Stimulated activated naive CD8-positive, alpha-beta T cell treated with anti-CD3 and anti-CD28 coated beads, Interleukin-15, amount 100 ng/mL, for 72 hours (primary cell): ENCODE measurements at regions not wholly inside any gene's neighbourhood (a gene's known extent, or its start where the extent isn't known, plus 50 kb on each side); places are given as distances from the start of the nearest gene placed in this dataset.

Experiments
- ATAC-seq: fragments of 150-1000 bp; cut with Tn5 transposase; 2 replicates; pipeline ENCODE4 v1.10.0; 2021; ENCODE audit warnings: mild to moderate bottlenecking, moderate library complexity
- DNase-seq, 2 donors: peaks; one replicate each; pipeline ENCODE4 v3.0.0; 2021 to 2022
- H3K27ac Mint-ChIP-seq, 2 donors: one replicate each; pipeline ENCODE4 v1.8.0; 2022; ENCODE audit warnings: mild to moderate bottlenecking in 2 of 2, mixed read lengths in 2 of 2, moderate library complexity in 2 of 2
- H3K27me3 Mint-ChIP-seq: one replicate; pipeline ENCODE4 v1.8.0; 2022; ENCODE audit warnings: mixed read lengths
- H3K4me1 Mint-ChIP-seq: one replicate; pipeline ENCODE4 v1.8.0; 2022; ENCODE audit warnings: mild to moderate bottlenecking, mixed read lengths
- H3K4me3 Mint-ChIP-seq, 2 donors: one replicate each; pipeline ENCODE4 v1.8.0; 2022; ENCODE audit warnings: mild to moderate bottlenecking in 2 of 2, mixed read lengths in 2 of 2, moderate library complexity in 1 of 2
- H3K9me3 Mint-ChIP-seq, 2 donors: one replicate each; pipeline ENCODE4 v1.8.0; 2022; ENCODE audit warnings: mixed read lengths in 2 of 2

DNA sequence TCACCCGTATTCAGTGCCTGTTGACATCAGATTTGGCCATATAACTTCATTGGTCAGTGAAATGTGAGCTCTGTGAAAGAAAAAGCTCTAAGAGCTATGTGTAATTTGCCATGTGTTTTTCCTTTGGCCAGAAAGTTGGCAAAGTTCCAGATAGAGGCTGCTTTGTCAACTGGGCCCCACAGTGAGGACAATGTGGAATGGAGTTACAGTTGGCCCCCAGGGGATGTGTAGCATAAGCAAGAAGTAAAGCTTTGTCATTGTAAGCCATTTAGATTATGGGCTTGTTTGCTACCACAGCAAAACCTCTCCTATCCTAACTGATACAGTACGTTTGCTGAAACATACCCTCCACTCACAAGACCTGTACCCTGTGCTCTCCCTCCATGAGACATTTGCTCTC, 119.1 kb upstream of the HABP2 start:
- Mint-ChIP-seq H3K4me3 (no peak overlapping the region), H3K27ac (no peak overlapping the region), H3K27me3 (peaks cover 10% of the 10 kb centered on the region), H3K4me1 (no peaks in the 10 kb centered on the region), H3K9me3 (peaks cover 0 to 16% of the 10 kb centered on the region in 2 donors)
- ATAC-seq = no peak
- no peak for DNase-seq

GRCh38 chr10:113434315-113434714, 118.5 kb upstream of the HABP2 start:
- peaks cover 10% of the 10 kb centered on the region for H3K27me3 Mint-ChIP-seq
- no peaks in the 10 kb centered on the region for H3K4me1 Mint-ChIP-seq
- peaks cover 0 to 16% of the 10 kb centered on the region in 2 donors for H3K9me3 Mint-ChIP-seq
- DNase-seq (no peak), ATAC-seq (no peak)
- H3K4me3 Mint-ChIP-seq = no peak overlapping the region
- no peak overlapping the region for H3K27ac Mint-ChIP-seq

- Mint-ChIP-seq H3K4me1 (no peaks in the 10 kb centered on the region), H3K27me3 (peaks cover 16% of the 10 kb centered on the region), H3K4me3 (no peak overlapping the region), H3K9me3 (peaks cover 0 to 16% of the 10 kb centered on the region in 2 donors), H3K27ac (no peak overlapping the region)
- no peak for DNase-seq
- no peak for ATAC-seq
Measured at GRCh38 chr10:113434950-113435349, 117.9 kb upstream of the HABP2 start.

DNA sequence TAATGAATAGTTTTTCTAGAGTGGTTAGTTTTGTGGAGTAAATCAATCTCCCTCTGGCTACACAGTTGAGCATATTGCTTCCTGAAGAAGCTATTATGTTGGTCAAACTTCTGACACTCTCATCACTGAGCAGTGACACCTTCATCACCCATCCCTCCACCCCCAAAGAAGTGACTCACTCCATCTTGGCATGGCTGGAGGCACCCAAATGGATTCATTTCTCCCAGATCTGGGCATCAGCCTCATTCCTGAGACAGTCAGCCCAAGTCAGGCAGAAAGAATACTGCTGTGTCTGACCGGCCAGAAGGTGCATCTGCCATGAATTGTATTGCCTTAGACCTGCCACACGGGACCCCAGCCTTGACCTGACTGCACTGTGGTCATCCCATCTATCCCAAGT, 117.0 kb upstream of the HABP2 start:
- ATAC-seq (no peak), DNase-seq (no peak)
- Mint-ChIP-seq H3K4me3 (no peak overlapping the region), H3K27me3 (peaks cover 16% of the 10 kb centered on the region), H3K4me1 (no peaks in the 10 kb centered on the region), H3K27ac (no peak overlapping the region), H3K9me3 (peaks cover 0 to 11% of the 10 kb centered on the region in 2 donors)

- H3K27me3 Mint-ChIP-seq = peaks cover 22% of the 10 kb centered on the region
- ATAC-seq (no peak), DNase-seq (no peak)
- peaks cover 0 to 9% of the 10 kb centered on the region in 2 donors for H3K9me3 Mint-ChIP-seq
- no peak overlapping the region for H3K27ac Mint-ChIP-seq
- H3K4me3 Mint-ChIP-seq = no peak overlapping the region
- H3K4me1 Mint-ChIP-seq = no peaks in the 10 kb centered on the region
Measured at GRCh38 chr10:113436851-113437250, 116.0 kb upstream of the HABP2 start.

DNA sequence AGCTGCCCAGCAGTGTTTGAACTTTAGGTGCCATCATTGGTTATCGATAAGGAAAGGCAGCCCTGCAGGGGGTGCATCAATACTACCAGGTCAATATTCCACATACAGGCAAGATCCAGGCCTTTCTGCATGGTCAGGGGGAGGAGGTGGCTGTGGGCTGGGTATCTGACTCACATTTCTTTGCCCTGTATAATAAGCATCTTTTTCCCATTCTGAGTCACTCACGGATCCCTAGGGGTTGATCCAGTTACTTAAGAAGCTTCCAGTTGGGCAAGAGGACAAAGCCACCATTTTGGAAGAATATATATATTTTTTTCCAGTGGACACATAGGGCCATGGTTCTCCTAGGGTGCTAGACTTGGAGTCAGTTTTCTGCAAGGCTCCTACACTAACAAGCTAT, 114.2 kb upstream of the HABP2 start:
- H3K27me3 Mint-ChIP-seq = peaks cover 24% of the 10 kb centered on the region
- no peak overlapping the region for H3K27ac Mint-ChIP-seq
- no peaks in the 10 kb centered on the region for H3K4me1 Mint-ChIP-seq
- H3K4me3 Mint-ChIP-seq = no peak overlapping the region
- H3K9me3 Mint-ChIP-seq = peaks cover 0 to 2% of the 10 kb centered on the region in 2 donors
- DNase-seq (no peak), ATAC-seq (no peak)

GRCh38 chr10:113441220-113441619, 111.6 kb upstream of the HABP2 start:
- H3K4me3 Mint-ChIP-seq = no peak overlapping the region
- DNase-seq (no peak), ATAC-seq (no peak)
- no peak overlapping the region for H3K27ac Mint-ChIP-seq
- no peaks in the 10 kb centered on the region for H3K4me1 Mint-ChIP-seq
- no peaks in the 10 kb centered on the region for H3K9me3 Mint-ChIP-seq
- H3K27me3 Mint-ChIP-seq = peaks cover 22% of the 10 kb centered on the region

DNA sequence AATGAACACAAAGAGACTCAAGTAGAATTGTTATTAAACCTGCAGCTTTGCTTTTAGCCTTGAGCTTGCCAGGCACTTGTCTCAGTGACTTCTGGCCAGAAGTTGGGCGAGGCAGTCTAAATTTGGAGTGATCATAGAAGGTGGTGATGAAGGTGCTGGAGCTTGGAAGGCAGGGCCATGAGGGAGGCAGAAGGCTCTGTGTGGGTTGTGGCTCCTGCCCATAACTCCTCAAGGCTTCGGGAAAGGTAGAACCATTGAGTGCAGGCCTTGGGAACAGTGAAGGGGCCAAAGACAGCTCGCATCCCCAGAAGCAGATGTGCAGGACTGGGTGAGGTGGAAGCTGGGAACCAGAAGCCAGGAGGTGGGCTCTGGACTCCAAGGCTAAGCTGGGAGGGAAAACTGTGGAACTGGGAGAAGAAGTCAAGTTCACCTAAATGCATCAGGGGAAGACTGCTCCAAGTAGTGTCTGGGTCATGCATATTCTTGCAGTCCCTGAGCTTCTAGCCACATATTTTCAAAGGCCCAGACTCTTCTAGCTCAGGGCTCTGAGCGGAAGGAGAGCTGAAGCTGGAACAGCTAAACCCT, 111.1 kb upstream of the HABP2 start:
- Mint-ChIP-seq H3K27me3 (peaks cover 16% of the 10 kb centered on the region), H3K27ac (no peak overlapping the region), H3K4me3 (no peak overlapping the region), H3K9me3 (no peaks in the 10 kb centered on the region), H3K4me1 (no peaks in the 10 kb centered on the region)
- ATAC-seq = no peak
- DNase-seq = no peak

GRCh38 chr10:113442336-113442735, 110.5 kb upstream of the HABP2 start:
- Mint-ChIP-seq H3K4me3 (no peak overlapping the region), H3K27ac (no peak overlapping the region), H3K27me3 (peaks cover 15% of the 10 kb centered on the region), H3K4me1 (no peaks in the 10 kb centered on the region), H3K9me3 (no peaks in the 10 kb centered on the region)
- DNase-seq (no peak), ATAC-seq (no peak)

- DNase-seq (no peak), ATAC-seq (no peak)
- no peaks in the 10 kb centered on the region for H3K9me3 Mint-ChIP-seq
- no peak overlapping the region for H3K4me3 Mint-ChIP-seq
- H3K4me1 Mint-ChIP-seq = no peaks in the 10 kb centered on the region
- no peak overlapping the region for H3K27ac Mint-ChIP-seq
- H3K27me3 Mint-ChIP-seq = peaks cover 15% of the 10 kb centered on the region
Measured at GRCh38 chr10:113443141-113443925, 109.5 kb upstream of the HABP2 start.

DNA sequence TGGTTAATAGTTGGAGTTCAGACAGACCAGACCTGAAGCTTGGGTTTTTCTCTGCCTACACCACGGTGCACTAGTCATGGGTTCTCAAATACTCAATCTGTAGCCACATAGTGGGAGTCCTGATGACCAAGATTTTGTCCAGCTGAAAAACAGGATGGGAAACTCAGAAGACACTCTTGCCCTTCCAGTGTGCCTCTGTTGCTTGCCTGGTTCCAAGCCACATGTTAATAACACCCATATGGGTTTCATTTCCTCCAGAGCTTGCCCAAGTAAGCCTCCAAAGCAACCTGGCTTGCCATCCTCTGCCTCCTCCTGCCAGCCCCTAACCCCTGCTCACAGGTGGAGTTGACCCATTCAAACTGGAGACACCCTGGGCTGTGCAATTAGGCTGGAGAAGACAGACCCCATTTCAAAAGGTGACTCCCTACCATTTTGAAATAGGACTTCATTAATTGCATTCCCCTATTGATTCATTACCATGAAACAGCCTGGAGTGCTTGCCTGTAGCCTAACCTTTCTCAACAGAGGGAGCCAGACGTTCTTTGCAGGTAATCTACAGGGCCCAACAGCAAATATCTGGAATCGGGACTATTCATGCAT, 108.0 kb upstream of the HABP2 start:
- no peaks in the 10 kb centered on the region for H3K4me1 Mint-ChIP-seq
- no peaks in the 10 kb centered on the region for H3K9me3 Mint-ChIP-seq
- H3K27me3 Mint-ChIP-seq = peaks cover 15% of the 10 kb centered on the region
- no peak for DNase-seq
- no peak overlapping the region for H3K27ac Mint-ChIP-seq
- no peak for ATAC-seq
- H3K4me3 Mint-ChIP-seq = no peak overlapping the region

DNA sequence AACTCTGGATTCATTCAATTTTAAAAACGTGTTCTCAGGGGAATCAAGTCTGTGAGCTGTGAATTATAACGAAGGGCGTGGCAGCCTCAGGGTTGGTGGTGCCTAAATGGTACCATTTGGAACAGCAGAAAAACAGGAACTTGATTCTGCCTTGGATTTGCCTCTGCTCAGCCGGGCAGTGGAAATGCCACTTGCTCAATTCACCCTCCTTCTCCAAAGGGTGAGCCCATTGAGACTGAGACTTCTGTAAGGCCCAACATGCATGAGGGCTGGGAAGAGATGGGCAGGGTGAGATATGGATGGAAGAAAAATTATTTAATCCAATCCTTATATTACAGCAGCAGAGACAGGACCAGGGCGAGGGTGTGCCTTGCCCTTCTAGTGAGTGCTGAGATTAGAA, 107.1 kb upstream of the HABP2 start:
- Mint-ChIP-seq H3K4me1 (no peaks in the 10 kb centered on the region), H3K4me3 (no peak overlapping the region), H3K27me3 (peaks cover 18% of the 10 kb centered on the region), H3K9me3 (no peaks in the 10 kb centered on the region), H3K27ac (no peak overlapping the region)
- ATAC-seq (no peak), DNase-seq (no peak)

DNA sequence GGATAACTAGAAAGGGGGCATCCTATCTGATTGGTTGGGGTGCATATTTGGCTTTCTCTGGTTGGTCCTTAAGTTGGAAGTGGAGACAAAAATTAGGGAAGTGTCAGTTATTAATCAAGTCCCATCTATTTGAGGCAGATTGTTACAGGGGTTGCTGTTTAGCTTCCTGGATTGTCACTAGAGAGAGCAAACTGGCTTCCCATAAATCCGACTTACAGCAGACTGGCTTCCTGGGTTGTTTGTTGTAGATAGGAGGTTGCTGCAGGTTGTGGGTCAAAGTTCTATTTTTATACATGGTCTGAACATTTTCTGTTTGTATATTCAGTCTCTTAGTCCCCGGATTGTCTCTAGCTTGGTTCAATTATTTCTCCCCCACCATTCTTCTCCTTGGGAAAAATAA, 106.1 kb upstream of the HABP2 start:
- peaks cover 17% of the 10 kb centered on the region for H3K27me3 Mint-ChIP-seq
- ATAC-seq (no peak), DNase-seq (no peak)
- no peak overlapping the region for H3K27ac Mint-ChIP-seq
- H3K4me3 Mint-ChIP-seq = no peak overlapping the region
- no peaks in the 10 kb centered on the region for H3K9me3 Mint-ChIP-seq
- no peaks in the 10 kb centered on the region for H3K4me1 Mint-ChIP-seq

- Mint-ChIP-seq H3K4me3 (no peak overlapping the region), H3K27ac (no peak overlapping the region), H3K4me1 (no peaks in the 10 kb centered on the region), H3K9me3 (no peaks in the 10 kb centered on the region), H3K27me3 (peaks cover 19% of the 10 kb centered on the region)
- DNase-seq = no peak
- no peak for ATAC-seq
Measured at GRCh38 chr10:113447278-113447677, 105.6 kb upstream of the HABP2 start.

GRCh38 chr10:113449006-113449695, 103.7 kb upstream of the HABP2 start:
- H3K27ac Mint-ChIP-seq = no peak overlapping the region
- H3K27me3 Mint-ChIP-seq = peaks cover 32% of the 10 kb centered on the region
- no peak overlapping the region for H3K4me3 Mint-ChIP-seq
- no peak for DNase-seq
- no peak for ATAC-seq
- H3K4me1 Mint-ChIP-seq = no peaks in the 10 kb centered on the region
- no peaks in the 10 kb centered on the region for H3K9me3 Mint-ChIP-seq
